SK-N-SH (cell line): ENCODE measurements at regions not wholly inside any gene's neighbourhood (a gene's known extent, or its start where the extent isn't known, plus 50 kb on each side); places are given as distances from the start of the nearest gene placed in this dataset.

Source experiments
- CTCF ChIA-PET: fragments of 300-600, 350-600 bp; formaldehyde crosslinking; extraction: SDS; loops from one replicate; lab custom pipeline; 2021; lab: Yijun Ruan, JAX
- POLR2A ChIA-PET: fragments of 350-600 bp; sonication (Branson Sonifier 250); formaldehyde crosslinking; extraction: SDS; loops from one replicate; lab custom pipeline; 2020; ENCODE audit warnings: antibody characterized with exemption, inconsistent platforms; lab: Yijun Ruan, JAX
- DNase-seq: peaks from one replicate; pipeline ENCODE4 v3.0.0; 2012
- H2AFZ ChIP-seq: fragments of 200-600 bp; sonication (generic); 2 replicates; pipeline ENCODE4 v1.8.1; 2016; ENCODE audit warnings: antibody characterized with exemption, mild to moderate bottlenecking, low read depth
- H3F3A ChIP-seq: fragments of 200-600 bp; sonication (generic); replicated peaks from 2 replicates; pipeline ENCODE3; 2016; ENCODE audit warnings: antibody characterized with exemption, mild to moderate bottlenecking; ENCODE audit not compliant: insufficient read depth
- H3K27ac ChIP-seq, 2 experiments: fragments of 200-500 bp in 1 of 2; fragments of 200-600 bp in 1 of 2; sonication (Bioruptor generic) in 1 of 2; sonication (generic), shearing (Covaris generic) in 1 of 2; 2 replicates each; pipeline versions ENCODE4 v1.5.1 to v1.6.1; 2014 to 2016; ENCODE audit warnings: low read depth in 2 of 2, inconsistent platforms in 1 of 2, low read length in 1 of 2, mild to moderate bottlenecking in 1 of 2, mixed read lengths in 1 of 2
- H3K27me3 ChIP-seq: fragments of 200-600 bp; sonication (generic), shearing (Covaris generic); 2 replicates; pipeline ENCODE4 v1.6.1; 2016; ENCODE audit warnings: mixed run types; ENCODE audit not compliant: insufficient read depth
- H3K36me3 ChIP-seq, 2 experiments: fragments of 200-500 bp in 1 of 2; fragments of 200-600 bp in 1 of 2; sonication (Bioruptor generic) in 1 of 2; sonication (generic) in 1 of 2; replicated peaks in 1 of 2; 2 replicates each; pipeline versions ENCODE3 to v1.5.1; 2014 to 2016; ENCODE audit warnings: low read length in 1 of 2, mild to moderate bottlenecking in 1 of 2; ENCODE audit not compliant: insufficient read depth in 2 of 2, control insufficient read depth in 1 of 2
- H3K4me1 ChIP-seq, 2 experiments: fragments of 200-500 bp in 1 of 2; fragments of 200-600 bp in 1 of 2; sonication (Bioruptor generic) in 1 of 2; sonication (generic), shearing (Covaris generic) in 1 of 2; 2 replicates each; pipeline versions ENCODE4 v1.5.1 to v1.6.1; 2014 to 2016; ENCODE audit warnings: low read depth in 1 of 2, low read length in 1 of 2, mixed run types in 1 of 2; ENCODE audit not compliant: insufficient read depth in 2 of 2, control insufficient read depth in 1 of 2
- H3K4me2 ChIP-seq: fragments of 200-600 bp; sonication (generic), shearing (Covaris generic); 2 replicates; pipeline ENCODE4 v1.6.1; 2017; ENCODE audit warnings: mixed run types
- H3K4me3 ChIP-seq, 2 experiments: fragments of 200-500 bp in 1 of 2; fragments of 200-600 bp in 1 of 2; sonication (Bioruptor generic) in 1 of 2; sonication (generic), shearing (Covaris generic) in 1 of 2; 2 replicates each; pipeline versions ENCODE4 v1.5.1 to v1.8.1; 2014 to 2016; ENCODE audit warnings: low read depth in 2 of 2, inconsistent platforms in 1 of 2, low read length in 1 of 2, mild to moderate bottlenecking in 1 of 2, mixed read lengths in 1 of 2, moderate library complexity in 1 of 2
- H3K79me2 ChIP-seq: fragments of 200-600 bp; sonication (generic); 2 replicates; pipeline ENCODE4 v1.8.1; 2017; ENCODE audit warnings: mild to moderate bottlenecking; ENCODE audit not compliant: insufficient read depth
- H3K9ac ChIP-seq: fragments of 200-600 bp; sonication (generic); 2 replicates; pipeline ENCODE4 v1.6.1; 2017; ENCODE audit warnings: mixed run types
- H3K9me2 ChIP-seq: fragments of 200-600 bp; sonication (generic); 2 replicates; pipeline ENCODE4 v1.6.1; 2017; ENCODE audit warnings: mixed run types
- H3K9me3 ChIP-seq: fragments of 200-600 bp; sonication (generic); 2 replicates; pipeline ENCODE4 v1.6.1; 2017; ENCODE audit warnings: mixed run types, mild to moderate bottlenecking, moderate library complexity
- H4K20me1 ChIP-seq: fragments of 200-600 bp; sonication (generic); 2 replicates; pipeline ENCODE4 v1.6.1; 2017; ENCODE audit warnings: mild to moderate bottlenecking, mixed run types; ENCODE audit not compliant: insufficient read depth
- CHD2 ChIP-seq: fragments of 150-350 bp; IDR thresholded peaks from 2 replicates; pipeline ENCODE4 v1.6.1; 2018; ENCODE audit warnings: low read length; ENCODE audit not compliant: partially characterized antibody
- EP300 ChIP-seq, 2 experiments: IDR thresholded peaks; 2 replicates each; pipeline versions ENCODE4 v1.4.0 to v1.6.1; 2012; ENCODE audit warnings: borderline replicate concordance in 1 of 2, low read depth in 1 of 2, low read length in 1 of 2
- FOSL2 ChIP-seq: IDR thresholded peaks from 2 replicates; pipeline ENCODE4 v1.4.0; 2012; ENCODE audit warnings: low read depth, mild to moderate bottlenecking, moderate library complexity, borderline replicate concordance
- JUND ChIP-seq: IDR thresholded peaks from 2 replicates; pipeline ENCODE4 v1.4.0; 2012
- MAX ChIP-seq: IDR thresholded peaks from 2 replicates; pipeline ENCODE4 v1.4.0; 2012; ENCODE audit warnings: low read depth
- MXI1 ChIP-seq: IDR thresholded peaks from 2 replicates; pipeline ENCODE4 v1.6.1; 2012; ENCODE audit warnings: mild to moderate bottlenecking, low read depth, low read length, improper control_type of control experiment
- NFIC ChIP-seq: IDR thresholded peaks from 2 replicates; pipeline ENCODE4 v1.4.0; 2012; ENCODE audit warnings: borderline replicate concordance
- PBX3 ChIP-seq: IDR thresholded peaks from 2 replicates; pipeline ENCODE4; 2012
- RAD21 ChIP-seq: IDR thresholded peaks from 2 replicates; pipeline ENCODE4 v1.6.1; 2012; ENCODE audit warnings: mild to moderate bottlenecking, low read length
- RCOR1 ChIP-seq: fragments of 150-350 bp; IDR thresholded peaks from 2 replicates; pipeline ENCODE4 v1.6.1; 2017; ENCODE audit warnings: antibody characterized with exemption, low read length
- REST ChIP-seq: IDR thresholded peaks from 2 replicates; pipeline ENCODE4 v1.6.1; 2012; ENCODE audit warnings: mild to moderate bottlenecking, low read depth, low read length, moderate library complexity
- RFX5 ChIP-seq: IDR thresholded peaks from 2 replicates; pipeline ENCODE4 v1.6.1; 2012; ENCODE audit warnings: mild to moderate bottlenecking, improper control_type of control experiment, low read length
- SMC3 ChIP-seq: IDR thresholded peaks from 2 replicates; pipeline ENCODE4 v1.6.1; 2012; ENCODE audit warnings: low read depth, low read length, improper control_type of control experiment
- YY1 ChIP-seq: IDR thresholded peaks from 2 replicates; pipeline ENCODE4 v1.4.0; 2012; ENCODE audit warnings: low read depth, mild to moderate bottlenecking
- ZBTB33 ChIP-seq: IDR thresholded peaks from 2 replicates; pipeline ENCODE4 v1.4.0; 2012; ENCODE audit warnings: low read depth, borderline replicate concordance
- WGBS: methylation state at CpG from one replicate; pipeline ENCODE4 v1.1.6; 2017; ENCODE audit warnings: low lambda C conversion rate; 5-methylcytosine and 5-hydroxymethylcytosine counted together

- TF ChIP-seq ZBTB33 (no peak), JUND (peak; percentile 79), CHD2 (no peak), MXI1 (no peak), EP300 (IDR thresholded peaks at IDR 0.05; ENCODE audit: borderline replicate concordance in 1 of 2, low read depth in 1 of 2, low read length in 1 of 2) (peak in 1 of 2 experiments; percentile 87; a peak in 2 of 4 replicates), NFIC (peak; percentile 97), SMC3 (no peak), MAX (peak; percentile 58; the same call in 1 of the 2 replicates), PBX3 (peak; percentile 76), RCOR1 (no peak), RAD21 (no peak), FOSL2 (peak; percentile 79), REST (no peak)
Measured at GRCh38 chr13:90445179-90445578, 902.3 kb upstream of the MIR17HG start (continued).

- Histone ChIP-seq H3K27ac (no peak overlapping the region), H3K4me3 (no peak overlapping the region), H4K20me1 (no peaks in the 10 kb centered on the region), H3K4me1 (peaks cover 0 to 4% of the 10 kb centered on the region in 2 experiments; a peak in 1 of 4 replicates), H3K9me3 (no peaks in the 10 kb centered on the region), H3K4me2 (no peak overlapping the region), H3K27me3 (no peaks in the 10 kb centered on the region)
- no peak for TF ChIP-seq RFX5
- no peak for TF ChIP-seq JUND
- TF ChIP-seq YY1 = no peak
- TF ChIP-seq MAX = no peak
- TF ChIP-seq, all 33 proteins: peak for 0
- 91% methylated on average over 1 of the region's 2 CpGs for WGBS
- Histone ChIP-seq H3K9ac (no peak overlapping the region), H3K79me2 (no peaks in the 10 kb centered on the region), H2AFZ (peak overlapping the region; percentile 13; the same call in 1 of the 2 replicates), H3K9me2 (no peaks in the 10 kb centered on the region), H3K36me3 (no peaks in the 10 kb centered on the region), H3F3A (peaks cover 5% of the 10 kb centered on the region)
- POLR2A ChIA-PET = no interaction called here
- CTCF ChIA-PET = no interaction called here
- no peak for DNase-seq
Measured at GRCh38 chr13:90447034-90447733, 900.3 kb upstream of the MIR17HG start.
